WTC11 (cell line): ENCODE measurements at regions not wholly inside any gene's neighbourhood (a gene's known extent, or its start where the extent isn't known, plus 50 kb on each side); places are given as distances from the start of the nearest gene placed in this dataset.

Source experiments
- ATAC-seq: fragments of 200-7000 bp; cut with Tn5 transposase; 2 replicates; pipeline ENCODE4 v1.10.0; 2021; ENCODE audit warnings: mild to moderate bottlenecking, moderate library complexity
- CTCF ChIA-PET: fragments of 300-600 bp; sonication (Branson Sonifier 250); formaldehyde crosslinking; loops from one replicate; lab custom pipeline; 2021; ENCODE audit warnings: antibody characterized with exemption; lab: Charles Lee
- POLR2A ChIA-PET: fragments of 350-600 bp; sonication (Branson Sonifier 250); formaldehyde crosslinking; loops from one replicate; lab custom pipeline; 2021; ENCODE audit warnings: antibody characterized with exemption; lab: Charles Lee
- DNase-seq: peaks from one replicate; pipeline ENCODE4 v3.0.0; 2021; ENCODE audit warnings: low spot score
- H3K27ac Mint-ChIP-seq: 2 replicates; pipeline ENCODE4 v1.8.0; 2021; ENCODE audit warnings: mixed read lengths
- H3K27me3 Mint-ChIP-seq: 2 replicates; pipeline ENCODE4 v1.8.0; 2021; ENCODE audit warnings: low read depth, mild to moderate bottlenecking, moderate library complexity, mixed read lengths
- H3K36me3 Mint-ChIP-seq: 2 replicates; pipeline ENCODE4 v1.8.0; 2021; ENCODE audit warnings: mixed read lengths
- H3K4me1 Mint-ChIP-seq: 2 replicates; pipeline ENCODE4 v1.8.0; 2022; ENCODE audit warnings: mixed read lengths
- H3K4me3 Mint-ChIP-seq: 2 replicates; pipeline ENCODE4 v1.8.0; 2021; ENCODE audit warnings: mild to moderate bottlenecking, moderate library complexity, mixed read lengths
- H3K9me3 Mint-ChIP-seq: 2 replicates; pipeline ENCODE4 v1.8.0; 2021; ENCODE audit warnings: mixed read lengths
- ARID4B ChIP-seq: sonication (generic); formaldehyde crosslinking; IDR thresholded peaks from 2 replicates; pipeline ENCODE4 v1.8.0; 2023; ENCODE audit warnings: missing genetic modification reagents, mild to moderate bottlenecking, borderline replicate concordance
- CBFB ChIP-seq: sonication (generic); formaldehyde crosslinking; IDR thresholded peaks from 2 replicates; pipeline ENCODE4 v1.8.1; 2022; ENCODE audit warnings: mild to moderate bottlenecking, low read depth, missing genetic modification reagents
- JAZF1 ChIP-seq: fragments of 250-450 bp; sonication (Bioruptor Pico); IDR thresholded peaks from 2 replicates; pipeline ENCODE4 v1.9.0; 2021; ENCODE audit warnings: moderate library complexity, mild to moderate bottlenecking, inconsistent platforms
- JUN ChIP-seq: sonication (generic); formaldehyde crosslinking; IDR thresholded peaks from 2 replicates; pipeline ENCODE4 v1.8.0; 2023; ENCODE audit warnings: mild to moderate bottlenecking, missing genetic modification reagents
- NFE2L1 ChIP-seq: sonication (generic); formaldehyde crosslinking; IDR thresholded peaks from 2 replicates; pipeline ENCODE4 v1.8.1; 2023; ENCODE audit warnings: missing genetic modification reagents
- NR1H2 ChIP-seq: sonication (generic); formaldehyde crosslinking; IDR thresholded peaks from 2 replicates; pipeline ENCODE4 v1.9.0; 2021; ENCODE audit warnings: mild to moderate bottlenecking, moderate library complexity, missing genetic modification reagents
- NR2C2 ChIP-seq: sonication (generic); formaldehyde crosslinking; IDR thresholded peaks from 2 replicates; pipeline ENCODE4 v1.8.0; 2022; ENCODE audit warnings: mild to moderate bottlenecking, missing genetic modification reagents
- TEAD4 ChIP-seq: sonication (generic); formaldehyde crosslinking; IDR thresholded peaks from 2 replicates; pipeline ENCODE4 v1.8.0; 2022; ENCODE audit warnings: mild to moderate bottlenecking, missing genetic modification reagents
- USF1 ChIP-seq: sonication (generic); formaldehyde crosslinking; IDR thresholded peaks from 2 replicates; pipeline ENCODE4 v1.8.0; 2022; ENCODE audit warnings: mild to moderate bottlenecking, missing genetic modification reagents
- USF2 ChIP-seq: sonication (generic); formaldehyde crosslinking; IDR thresholded peaks from 2 replicates; pipeline ENCODE4 v1.8.1; 2023; ENCODE audit warnings: mild to moderate bottlenecking, missing genetic modification reagents, moderate library complexity
- ZNF121 ChIP-seq: sonication (generic); formaldehyde crosslinking; IDR thresholded peaks from 2 replicates; pipeline ENCODE4 v1.8.0; 2023; ENCODE audit warnings: missing genetic modification reagents
- ZNF263 ChIP-seq: sonication (generic); formaldehyde crosslinking; IDR thresholded peaks from 2 replicates; pipeline ENCODE4 v1.8.1; 2022; ENCODE audit warnings: low read depth, mild to moderate bottlenecking, moderate library complexity, missing genetic modification reagents
- ZNF281 ChIP-seq: sonication (generic); formaldehyde crosslinking; IDR thresholded peaks from 2 replicates; pipeline ENCODE4 v1.8.0; 2023; ENCODE audit warnings: mild to moderate bottlenecking, missing genetic modification reagents
- ZNF671 ChIP-seq: fragments of 250-450 bp; sonication (Bioruptor Pico); IDR thresholded peaks from 2 replicates; pipeline ENCODE4 v1.8.0; 2021; ENCODE audit warnings: mild to moderate bottlenecking

GRCh38 chr6:1516742-1517520 is 92.8 kb upstream of the FOXC1 start:
- TF ChIP-seq USF1 (CRISPR knock-in tag) (no peak), ZNF671 (CRISPR knock-in tag) (no peak), NR2C2 (CRISPR knock-in tag) (no peak), JAZF1 (no peak), JUN (CRISPR knock-in tag) (no peak), ZNF281 (CRISPR knock-in tag) (no peak), ZNF121 (no peak), ARID4B (CRISPR knock-in tag) (no peak), TEAD4 (CRISPR knock-in tag) (no peak)
- TF ChIP-seq, all 79 proteins: peak for 0
- H3K36me3 Mint-ChIP-seq: no peaks in the 10 kb centered on the region
- no peak overlapping the region for H3K27ac Mint-ChIP-seq
- H3K27me3 Mint-ChIP-seq: peaks cover 7% of the 10 kb centered on the region
- H3K4me1 Mint-ChIP-seq: peaks cover 9% of the 10 kb centered on the region
- ATAC-seq (no peak), DNase-seq (no peak)
- ChIA-PET CTCF (no interaction called here), POLR2A (no interaction called here)
- peaks cover 4% of the 10 kb centered on the region; the same call in 1 of the 2 replicates for H3K9me3 Mint-ChIP-seq
- no peak overlapping the region for H3K4me3 Mint-ChIP-seq

- Mint-ChIP-seq H3K4me1 (peaks cover under 1% of the 10 kb centered on the region; the same call in 1 of the 2 replicates), H3K27me3 (peaks cover 26% of the 10 kb centered on the region), H3K9me3 (peaks cover 7% of the 10 kb centered on the region; the same call in 1 of the 2 replicates), H3K27ac (no peak overlapping the region), H3K4me3 (no peak overlapping the region), H3K36me3 (no peaks in the 10 kb centered on the region)
- TF ChIP-seq ZNF281 (CRISPR knock-in tag) (no peak), CBFB (CRISPR knock-in tag) (no peak), NFE2L1 (no peak), NR1H2 (CRISPR knock-in tag) (no peak), ZNF263 (no peak), USF2 (CRISPR knock-in tag) (no peak)
- DNase-seq: no peak
- ChIA-PET CTCF (no interaction called here), POLR2A (no interaction called here)
- no peak for ATAC-seq
These were observed 90.9 kb upstream of the FOXC1 start for GRCh38 chr6:1518855-1519254.
